HG03135 (cell line): ENCODE measurements at regions not wholly inside any gene's neighbourhood (a gene's known extent, or its start where the extent isn't known, plus 50 kb on each side); places are given as distances from the start of the nearest gene placed in this dataset.
"Not testable (repeated sequence)": the region's sequence is repeated elsewhere in the genome, so short reads cannot be mapped to it uniquely, and the experiment has no call there.

Experiments
- ATAC-seq: cut with Tn5 transposase; IDR thresholded peaks from one replicate; pipeline ENCODE4 v1.9.1; 2021; ENCODE audit warnings: mild to moderate bottlenecking, moderate library complexity; ENCODE audit not compliant: unreplicated experiment

- ATAC-seq: no peak
Observed at GRCh38 chr1:195278644-195279043, 1329.6 kb downstream of the KCNT2 start.

DNA sequence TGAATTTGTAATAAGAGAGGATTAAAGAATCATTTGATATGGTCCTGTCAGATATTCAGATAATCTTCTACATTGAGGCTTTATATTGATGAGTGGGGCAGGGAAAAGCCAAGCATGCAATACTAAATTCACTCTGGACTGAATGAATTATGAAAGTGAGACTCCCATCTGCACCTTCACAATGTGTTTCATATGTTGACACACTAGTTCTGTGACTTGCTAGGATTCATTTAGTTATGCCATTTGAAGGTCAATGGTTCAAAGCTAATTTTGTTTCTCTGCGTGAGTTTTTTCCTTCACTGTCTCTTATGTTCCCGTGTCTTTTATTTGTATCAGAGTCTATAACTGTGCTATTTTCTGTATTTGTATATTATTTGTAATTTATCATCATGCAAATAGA is 1332.5 kb downstream of the KCNT2 start:
- ATAC-seq: no peak

- no peak for ATAC-seq
Observed at GRCh38 chr1:195251900-195252299, 1356.3 kb downstream of the KCNT2 start.

DNA sequence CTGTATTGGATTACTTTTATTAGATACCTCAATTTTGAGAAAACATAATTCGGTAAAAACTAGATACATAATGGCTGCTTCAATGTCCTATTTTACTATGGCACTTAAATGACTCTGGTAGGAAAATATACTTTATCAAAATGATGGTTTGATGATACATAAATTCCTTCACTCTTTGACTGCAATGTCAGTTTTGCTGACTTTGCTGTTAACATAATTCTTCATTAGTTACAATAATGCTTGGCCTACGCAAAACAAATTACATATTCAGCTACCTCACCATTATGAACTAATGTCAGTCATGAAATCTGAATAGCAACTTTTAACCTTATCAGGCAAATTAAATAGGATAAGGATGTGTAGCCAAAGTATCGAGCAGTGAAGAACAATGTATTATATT is 1364.7 kb downstream of the KCNT2 start:
- no peak for ATAC-seq

GRCh38 chr1:195241066-195241465 is 1367.2 kb downstream of the KCNT2 start:
- no peak for ATAC-seq

- no peak for ATAC-seq
Observed at GRCh38 chr1:195238313-195238712, 1369.9 kb downstream of the KCNT2 start.

GRCh38 chr1:195236991-195237889 is 1371.0 kb downstream of the KCNT2 start:
- ATAC-seq: no peak

DNA sequence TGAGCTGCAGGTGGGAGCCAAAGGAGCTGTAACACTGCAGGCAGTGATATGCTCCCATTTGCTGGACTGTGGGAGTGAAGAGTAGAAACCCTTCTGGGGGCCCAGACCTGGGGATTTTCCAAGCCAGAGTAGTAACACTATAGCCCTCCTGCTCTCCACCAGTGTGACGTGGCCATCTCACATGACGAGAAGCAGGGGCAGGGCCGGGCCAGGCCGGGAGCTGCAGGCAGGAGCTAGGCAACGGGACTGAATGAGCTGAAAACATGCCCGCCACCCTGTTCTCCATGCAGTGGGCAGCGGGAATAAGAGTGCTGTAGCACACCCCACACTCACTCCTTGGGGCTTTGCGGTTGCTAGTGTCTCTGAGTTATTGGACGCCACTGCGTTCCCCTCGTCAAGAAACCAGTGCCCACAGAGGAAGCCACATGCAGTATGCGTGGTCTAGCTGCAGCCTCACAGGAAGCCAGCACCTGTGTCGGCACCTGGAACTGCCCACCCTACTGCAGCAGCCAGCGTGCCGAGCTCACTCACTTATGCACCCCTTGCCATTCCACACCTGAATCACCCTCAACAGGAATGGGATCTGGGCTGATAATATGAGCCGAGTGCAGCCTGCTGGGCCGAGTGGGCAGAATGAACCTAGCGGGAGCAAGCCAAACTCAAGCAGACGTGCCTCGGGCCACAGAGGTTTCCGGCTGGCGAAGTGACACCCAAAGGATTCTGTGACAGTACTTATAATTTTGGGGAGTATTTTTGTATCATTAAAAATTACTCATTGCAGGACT is 1389.6 kb downstream of the KCNT2 start:
- no peak for ATAC-seq

GRCh38 chr1:195202241-195202640 is 1406.0 kb downstream of the KCNT2 start:
- ATAC-seq: no peak

DNA sequence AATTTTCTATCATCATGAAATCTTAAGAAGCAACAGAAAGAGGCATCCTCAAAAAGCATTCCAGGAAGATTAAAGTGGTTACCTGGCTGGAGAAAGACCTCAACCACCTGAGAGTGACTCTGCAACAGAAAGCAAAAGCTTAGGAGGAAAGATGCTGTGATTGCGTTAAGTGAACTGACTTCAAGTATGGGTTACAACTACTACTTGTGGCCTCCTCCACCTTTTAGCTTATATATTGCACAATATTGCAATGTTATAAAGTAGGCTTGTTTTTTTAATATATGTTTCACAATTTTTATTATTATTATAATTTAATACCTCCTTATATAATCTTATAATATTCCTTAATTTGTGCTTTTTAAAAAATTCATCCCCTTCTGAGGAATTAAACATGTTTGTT is 1407.5 kb downstream of the KCNT2 start:
- ATAC-seq: no peak

DNA sequence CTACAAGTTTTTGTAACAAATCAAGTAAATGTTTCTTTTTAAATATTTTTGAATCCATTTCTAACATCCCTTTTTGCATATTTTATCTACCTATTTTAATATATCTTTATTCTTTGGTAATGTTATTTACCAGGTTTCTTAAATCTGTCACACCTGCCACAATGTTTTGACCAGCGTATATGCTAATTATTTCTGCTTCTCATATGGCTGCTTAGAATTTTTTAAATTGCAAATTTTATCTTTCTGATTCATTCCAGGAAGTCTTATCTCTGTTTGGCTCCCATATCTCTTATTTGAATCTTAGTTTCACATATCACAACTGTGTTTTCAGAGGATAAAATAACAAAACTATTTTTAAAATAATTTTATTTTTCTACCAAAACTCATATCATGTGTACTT is 1411.1 kb downstream of the KCNT2 start:
- ATAC-seq: no peak

DNA sequence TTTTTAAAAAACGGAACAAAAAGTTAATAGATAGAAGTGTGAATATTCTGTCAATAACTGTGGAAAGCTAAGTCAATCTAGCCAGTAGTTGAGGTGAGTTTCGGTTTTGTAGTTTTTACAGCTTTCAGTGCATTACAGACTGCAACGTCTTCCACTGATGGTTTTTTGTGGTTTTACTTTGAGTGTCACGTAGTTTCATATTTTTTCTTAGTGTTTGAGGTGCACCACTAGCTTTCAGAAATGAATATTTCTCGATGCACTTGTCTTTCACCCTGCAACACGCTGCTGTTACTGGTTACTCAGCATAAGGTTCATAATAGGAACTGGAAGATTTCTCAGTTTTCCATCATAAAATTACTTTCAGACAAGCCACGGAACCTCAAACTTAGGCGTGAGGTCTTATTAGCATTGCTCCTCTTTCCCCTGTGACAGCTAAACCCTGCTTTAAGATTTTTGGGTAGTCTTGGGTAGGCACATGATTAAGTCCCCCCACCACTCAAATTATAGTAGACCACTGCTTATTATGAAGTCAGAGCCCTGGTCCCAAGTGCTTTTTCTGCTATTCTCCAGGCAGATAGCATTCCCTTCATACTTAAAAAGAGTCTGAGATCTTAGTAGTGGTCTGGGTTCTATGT is 1412.7 kb downstream of the KCNT2 start:
- ATAC-seq: peak; percentile 97

GRCh38 chr1:195193134-195193533 is 1415.1 kb downstream of the KCNT2 start:
- ATAC-seq: no peak

DNA sequence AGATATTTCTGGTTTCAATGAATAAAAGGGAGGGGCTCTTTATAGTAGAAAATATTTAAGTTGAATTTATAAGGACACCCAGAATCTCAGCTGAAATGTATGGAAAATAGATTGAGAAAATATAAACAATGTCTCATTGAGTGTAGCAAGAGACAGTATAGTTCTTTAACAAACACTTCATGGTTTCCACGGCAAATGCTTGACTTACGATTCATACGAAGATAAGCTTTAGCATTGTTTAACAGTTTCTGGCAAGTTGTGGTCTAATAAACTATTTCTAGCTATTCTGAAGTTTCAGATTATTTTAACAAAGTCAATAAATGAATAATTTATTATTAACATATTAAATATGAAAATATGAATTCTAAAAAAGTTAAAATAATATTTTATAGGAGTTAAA is 1419.4 kb downstream of the KCNT2 start:
- ATAC-seq: no peak

- no peak for ATAC-seq
Observed at GRCh38 chr1:195186544-195186943, 1421.7 kb downstream of the KCNT2 start.

DNA sequence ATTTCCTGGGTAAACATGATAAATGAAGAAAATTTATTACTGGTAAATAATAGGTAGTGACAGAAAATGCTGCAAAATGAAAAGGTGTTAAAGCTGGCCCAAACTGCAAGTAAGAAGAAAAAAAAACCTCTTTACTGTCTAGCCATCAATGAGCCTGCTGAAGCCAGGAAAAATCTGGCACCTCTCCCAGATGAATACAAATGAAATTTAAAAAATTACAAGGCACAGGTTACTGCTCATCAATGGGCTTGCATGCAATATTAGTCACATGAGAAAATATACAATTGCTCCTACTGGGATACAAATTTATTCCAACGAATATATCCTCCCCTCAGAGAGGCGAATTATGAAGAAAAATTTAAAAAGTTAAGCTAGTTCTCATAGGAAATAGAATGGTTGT is 1422.5 kb downstream of the KCNT2 start:
- no peak for ATAC-seq

- no peak for ATAC-seq
Observed at GRCh38 chr1:195185321-195185720, 1422.9 kb downstream of the KCNT2 start.

- no peak for ATAC-seq
Observed at GRCh38 chr1:195173753-195174152, 1434.5 kb downstream of the KCNT2 start.

- not testable (repeated sequence) for ATAC-seq
Observed at GRCh38 chr1:195159795-195160194, 1448.4 kb downstream of the KCNT2 start.

GRCh38 chr1:195158091-195158490 is 1450.1 kb downstream of the KCNT2 start:
- no peak for ATAC-seq

DNA sequence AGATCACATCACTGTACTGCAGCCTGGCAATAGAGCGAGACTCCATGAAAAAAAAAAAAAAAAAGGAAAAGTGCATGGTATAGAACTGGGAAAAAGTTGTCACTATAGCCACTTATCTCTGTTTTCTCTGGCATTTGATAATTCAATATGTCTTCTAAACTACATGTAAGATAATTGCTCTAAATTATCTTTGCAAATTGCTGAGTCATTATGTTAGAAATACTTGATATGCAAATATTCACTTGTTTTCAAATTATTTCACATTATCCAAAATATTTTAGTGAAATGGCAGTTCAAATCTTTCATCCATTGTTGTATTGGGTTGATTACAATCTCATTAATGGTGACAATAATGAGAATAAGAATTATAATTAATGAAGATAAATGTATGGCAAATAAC is 1455.1 kb downstream of the KCNT2 start:
- ATAC-seq: no peak

DNA sequence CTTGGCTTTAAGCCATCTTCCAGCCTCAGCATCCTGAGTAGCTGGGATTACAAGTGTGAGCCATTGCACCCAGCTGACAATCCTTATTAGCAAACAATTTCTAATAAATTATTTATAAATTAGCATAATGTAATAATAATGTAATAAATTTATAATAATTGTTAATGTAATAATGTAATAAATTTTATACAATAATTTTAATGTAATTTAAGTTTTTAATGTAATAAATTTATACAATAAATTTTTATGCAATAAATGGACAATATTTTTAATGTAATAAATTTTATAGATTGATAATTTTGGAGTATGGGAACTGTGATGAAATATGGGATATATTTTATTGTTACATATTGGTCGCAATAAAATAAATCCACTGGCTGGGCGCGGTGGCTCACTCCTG is 1457.5 kb downstream of the KCNT2 start:
- no peak for ATAC-seq
